ENCODE measurements at regions not wholly inside any gene's neighbourhood (a gene's known extent, or its start where the extent isn't known, plus 50 kb on each side); places are given as distances from the start of the nearest gene placed in this dataset.

DNA sequence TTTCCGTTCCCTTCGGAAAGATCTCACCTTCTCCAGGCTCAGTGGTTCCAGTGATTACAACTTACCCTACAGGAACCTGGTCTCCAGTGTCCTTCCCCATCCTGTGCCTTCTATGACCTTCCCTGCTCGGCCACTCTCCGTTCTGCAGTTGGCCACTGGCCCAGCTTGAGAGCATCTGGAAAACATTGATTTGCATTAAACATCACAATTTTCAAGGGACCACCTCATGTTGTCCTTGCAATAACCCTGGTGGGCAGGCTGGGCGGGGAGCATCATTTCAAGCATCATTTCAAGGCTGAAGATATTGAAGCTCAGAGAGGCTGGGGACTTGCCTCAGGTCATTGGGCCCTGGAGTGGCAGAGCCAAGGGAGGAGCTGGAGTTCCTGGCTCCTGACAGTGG is 177.4 kb downstream of the SEC61B start:
- DNase-seq (ENCODE audit: low read depth), result no peak

DNA sequence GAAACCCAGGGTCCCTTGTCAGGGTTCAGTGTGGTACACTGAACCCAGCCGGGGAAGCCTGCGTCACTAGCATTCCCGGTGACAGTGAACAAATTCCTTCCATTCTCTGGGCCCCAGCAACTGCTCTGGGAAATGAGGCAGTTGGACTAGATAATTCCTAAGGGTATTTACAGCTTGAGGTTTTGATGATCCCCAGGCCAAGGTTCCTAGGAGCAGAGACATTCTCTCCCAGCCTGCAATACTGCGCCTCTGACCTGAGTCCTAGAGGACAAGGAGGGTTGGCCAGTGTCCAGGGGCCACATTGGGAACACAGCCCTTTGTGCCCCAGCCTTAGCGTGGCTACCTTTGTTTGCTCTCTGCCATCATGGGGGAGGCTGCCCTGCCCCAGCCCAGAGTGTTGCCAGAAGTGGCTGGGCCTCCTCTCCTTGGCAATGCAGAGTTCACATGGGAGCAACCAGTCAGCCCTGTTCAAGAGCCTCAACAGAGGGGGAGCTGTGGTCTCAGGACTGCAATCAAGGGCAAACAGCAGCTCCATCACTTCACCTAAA is 178.2 kb downstream of the SEC61B start:
- peak; percentile 49 for DNase-seq (ENCODE audit: low read depth)

GRCh38 chr9:99401680-99402504 is 179.8 kb downstream of the SEC61B start:
- peak; percentile 67 for DNase-seq (ENCODE audit: low read depth)

- no peak for DNase-seq (ENCODE audit: low read depth)
These were observed 181.3 kb downstream of the SEC61B start for GRCh38 chr9:99403371-99403770.

GRCh38 chr9:99405359-99405758 is 183.3 kb downstream of the SEC61B start:
- no peak for DNase-seq (ENCODE audit: low read depth)

DNA sequence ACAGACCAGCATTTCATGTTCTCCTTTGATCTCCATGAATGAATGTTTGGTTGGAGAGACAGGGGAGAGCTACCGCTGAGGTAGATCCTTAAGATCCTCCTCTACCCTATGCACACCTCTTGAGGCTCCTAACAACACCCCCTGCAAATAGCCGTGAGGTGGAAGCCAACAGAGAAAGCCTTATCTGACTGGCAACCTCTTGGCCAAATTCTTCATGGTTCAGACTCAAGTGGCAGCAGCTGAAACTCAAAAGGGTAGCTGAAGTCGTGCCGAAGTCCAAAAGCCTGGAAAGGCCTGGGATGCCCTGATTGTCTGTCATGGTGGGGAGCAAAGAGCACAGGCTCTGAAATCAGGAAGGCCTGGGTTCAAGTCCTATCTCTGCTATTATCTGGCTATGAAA is 184.9 kb downstream of the SEC61B start:
- no peak for DNase-seq (ENCODE audit: low read depth)

GRCh38 chr9:99411068-99411467 is 189.0 kb downstream of the SEC61B start:
- DNase-seq (ENCODE audit: low read depth), result peak; percentile 77

DNA sequence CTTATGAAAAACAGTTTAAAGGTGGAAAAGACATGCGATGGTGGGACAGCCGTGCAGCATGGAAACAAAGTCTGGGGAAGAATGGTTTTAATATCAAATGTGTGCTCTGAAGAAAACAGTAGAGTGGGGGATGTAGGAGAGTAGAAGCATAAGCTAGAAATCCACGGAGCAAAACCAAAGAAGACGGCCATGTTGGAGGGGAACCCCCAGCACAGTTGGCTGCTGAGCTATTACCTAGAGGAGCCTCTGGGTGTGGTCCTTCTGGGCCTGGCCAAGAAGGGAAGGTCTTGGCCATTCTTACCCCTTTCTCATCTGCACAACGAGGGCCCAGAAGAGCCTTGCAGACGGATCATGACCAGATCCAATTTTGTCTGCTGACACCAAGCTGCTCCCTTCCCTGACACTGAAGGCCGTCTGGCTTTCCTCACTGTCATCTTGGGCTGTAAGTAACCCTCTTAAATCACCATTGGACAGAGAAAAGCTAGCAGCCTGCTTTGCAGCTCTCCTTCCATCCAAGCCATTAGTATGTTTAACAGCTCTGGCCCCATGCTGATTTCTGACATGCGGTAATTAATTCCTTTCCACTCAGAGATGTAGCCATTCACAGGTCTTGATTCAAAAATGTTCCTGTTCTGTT is 189.5 kb downstream of the SEC61B start:
- no peak for DNase-seq (ENCODE audit: low read depth)

DNA sequence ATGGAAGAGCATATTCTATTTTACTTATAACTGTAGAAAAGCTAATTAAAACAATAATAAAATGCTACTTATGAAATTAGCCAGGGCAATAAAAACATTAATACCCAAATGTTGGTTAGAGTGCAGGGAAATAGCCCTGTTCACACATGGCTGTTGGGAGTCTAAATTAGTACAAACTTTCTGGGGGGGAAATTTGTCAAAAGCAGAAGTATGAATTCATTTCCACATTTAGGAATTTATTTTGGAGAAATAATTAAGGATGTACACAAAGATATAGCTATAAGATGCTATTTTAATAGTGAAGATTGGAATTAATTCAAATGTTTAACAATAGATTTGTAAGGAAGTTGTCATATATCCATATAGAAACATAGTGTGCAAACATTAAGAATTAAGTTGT is 190.5 kb downstream of the SEC61B start:
- DNase-seq (ENCODE audit: low read depth), result no peak

GRCh38 chr9:99414321-99414720 is 192.2 kb downstream of the SEC61B start:
- peak; percentile 67 for DNase-seq (ENCODE audit: low read depth)

- no peak for DNase-seq (ENCODE audit: low read depth)
These were observed 193.5 kb downstream of the SEC61B start for GRCh38 chr9:99415606-99416005.

DNA sequence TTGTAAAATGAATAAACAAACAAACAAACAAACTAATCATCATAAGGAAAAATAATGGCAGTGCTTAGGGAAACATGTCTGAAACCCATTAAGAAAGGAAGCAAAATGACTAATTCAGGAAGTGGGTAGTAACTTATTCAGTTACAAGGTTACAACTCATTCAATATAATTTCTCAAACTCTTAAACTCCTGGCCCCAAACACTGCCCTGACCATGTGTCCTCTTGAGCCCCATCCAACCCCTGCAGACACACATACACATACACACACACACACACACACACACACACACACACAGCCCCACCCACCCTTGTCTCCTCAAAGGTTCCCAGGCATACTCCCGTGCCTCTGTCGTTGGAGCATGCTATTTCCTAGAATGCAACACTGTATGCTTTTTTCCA is 193.9 kb downstream of the SEC61B start:
- DNase-seq (ENCODE audit: low read depth), result peak; percentile 67

- DNase-seq (ENCODE audit: low read depth), result peak; percentile 61
These were observed 197.0 kb downstream of the SEC61B start for GRCh38 chr9:99419070-99419469.

- DNase-seq (ENCODE audit: low read depth), result no peak
These were observed 199.3 kb downstream of the SEC61B start for GRCh38 chr9:99421369-99421768.

DNA sequence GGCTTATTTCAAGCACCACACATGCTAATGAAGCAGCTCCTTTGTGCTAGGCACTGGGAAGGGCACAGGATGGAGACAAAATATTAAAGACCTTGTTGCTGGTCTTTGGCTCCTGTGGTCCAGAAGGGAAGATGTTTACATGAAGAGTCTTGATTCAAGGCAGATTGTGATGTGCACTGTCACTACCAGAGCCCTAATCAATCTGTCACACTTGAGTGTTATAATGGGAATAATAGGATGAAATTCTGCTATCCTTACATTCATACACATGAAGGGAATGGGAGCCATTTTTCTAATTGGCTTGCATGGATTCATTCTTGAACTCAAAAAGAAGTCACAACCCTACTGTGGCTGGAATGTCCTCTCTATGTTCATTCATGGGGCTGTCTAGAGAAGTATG is 203.0 kb downstream of the SEC61B start:
- DNase-seq (ENCODE audit: low read depth), result no peak

GRCh38 chr9:99425923-99426842 is 204.1 kb downstream of the SEC61B start:
- DNase-seq (ENCODE audit: low read depth), result no peak

DNA sequence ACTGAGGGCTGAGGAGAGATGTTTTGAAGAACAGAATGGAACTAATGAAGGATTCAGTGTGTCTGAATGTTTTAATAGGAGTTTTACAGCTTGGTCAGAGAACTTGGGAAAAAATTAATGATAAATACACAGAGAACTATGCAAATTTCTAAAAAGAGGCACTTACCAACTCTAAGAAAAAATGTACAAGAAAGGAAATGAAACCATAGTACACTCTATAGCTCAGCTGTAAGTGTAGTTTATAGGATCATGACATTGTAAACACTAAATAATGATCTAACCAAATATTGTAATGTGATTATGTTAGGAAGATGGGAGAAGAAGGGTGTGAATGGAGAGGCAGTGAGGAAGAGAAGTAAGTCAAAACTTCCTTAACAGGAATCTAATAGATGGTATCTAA is 205.2 kb downstream of the SEC61B start:
- no peak for DNase-seq (ENCODE audit: low read depth)

GRCh38 chr9:99430301-99430700 is 208.2 kb downstream of the SEC61B start:
- DNase-seq (ENCODE audit: low read depth), result peak; percentile 94

- peak; percentile 80 for DNase-seq (ENCODE audit: low read depth)
These were observed 209.0 kb downstream of the SEC61B start for GRCh38 chr9:99431103-99431502.

- DNase-seq (ENCODE audit: low read depth), result no peak
These were observed 210.0 kb downstream of the SEC61B start for GRCh38 chr9:99432075-99432474.

- DNase-seq (ENCODE audit: low read depth), result no peak
These were observed 211.0 kb downstream of the SEC61B start for GRCh38 chr9:99433095-99433494.

GRCh38 chr9:99433555-99433954 is 211.5 kb downstream of the SEC61B start:
- DNase-seq (ENCODE audit: low read depth), result peak; percentile 98
